ENCODE measurements at regions not wholly inside any gene's neighbourhood (a gene's known extent, or its start where the extent isn't known, plus 50 kb on each side); places are given as distances from the start of the nearest gene placed in this dataset.

GRCh38 chr2:7115364-7115763, 198.2 kb downstream of the RNF144A start:
- DNase-seq = no peak
- Histone ChIP-seq H3K9me3 (ENCODE audit: low read depth) (no peaks in the 10 kb centered on the region), H3F3A (ENCODE audit: insufficient read depth) (no peaks in the 10 kb centered on the region), H3K4me3 (no peak overlapping the region), H3K79me2 (ENCODE audit: insufficient read depth) (no peaks in the 10 kb centered on the region), H3K36me3 (ENCODE audit: low read depth) (no peaks in the 10 kb centered on the region), H3K4me2 (ENCODE audit: unreplicated experiment) (no peak overlapping the region), H2AFZ (no peak overlapping the region), H3K9me2 (ENCODE audit: insufficient read depth) (no peaks in the 10 kb centered on the region), H3K4me1 (ENCODE audit: insufficient read depth) (no peaks in the 10 kb centered on the region), H3K9ac (no peak overlapping the region), H3K27ac (no peak overlapping the region), H4K20me1 (ENCODE audit: insufficient read depth) (no peaks in the 10 kb centered on the region), H3K27me3 (replicated peaks; ENCODE audit: insufficient read depth) (no peaks in the 10 kb centered on the region)
- WGBS, 2 experiments (ENCODE audit: low coverage in 1 of 2, low lambda C conversion rate in 2 of 2, missing lambda C conversion rate in 2 of 2) = 48 to 63% methylated on average over 2 of the region's 2 CpGs
- in situ Hi-C loops (cut with MboI) = loop anchor here (25.0 kb wide), 1 partner anchor 1572 kb away; the partner anchor contains the start of gene ID2
- TF ChIP-seq EZH2phosphoT487 (IDR thresholded peaks at IDR 0.05; ENCODE audit: insufficient read depth, low read depth) = no peak
- no peak for TF ChIP-seq EZH2 (IDR thresholded peaks at IDR 0.05; ENCODE audit: insufficient read depth, poor library complexity, severe bottlenecking)

- H4K20me1 ChIP-seq (ENCODE audit: insufficient read depth) = no peaks in the 10 kb centered on the region
- no peaks in the 10 kb centered on the region for H3F3A ChIP-seq (ENCODE audit: insufficient read depth)
- no peaks in the 10 kb centered on the region for H3K79me2 ChIP-seq (ENCODE audit: insufficient read depth)
- H3K36me3 ChIP-seq (ENCODE audit: low read depth) = no peaks in the 10 kb centered on the region
- H3K9ac ChIP-seq = no peak overlapping the region
- H3K9me3 ChIP-seq (ENCODE audit: low read depth) = no peaks in the 10 kb centered on the region
- no peak overlapping the region for H3K4me3 ChIP-seq
- in situ Hi-C loops (cut with MboI) = loop anchor here (25.0 kb wide), 1 partner anchor 1571 kb away; the partner anchor contains the start of gene ID2
- no peak overlapping the region for H3K27ac ChIP-seq
- no peak overlapping the region for H2AFZ ChIP-seq
- no peak overlapping the region for H3K4me2 ChIP-seq (ENCODE audit: unreplicated experiment)
- H3K4me1 ChIP-seq (ENCODE audit: insufficient read depth) = no peaks in the 10 kb centered on the region
- 64 to 75% methylated on average over 4 of the region's 4 CpGs for WGBS, 2 experiments (ENCODE audit: low coverage in 1 of 2, low lambda C conversion rate in 2 of 2, missing lambda C conversion rate in 2 of 2)
- H3K27me3 ChIP-seq (replicated peaks; ENCODE audit: insufficient read depth) = no peaks in the 10 kb centered on the region
- TF ChIP-seq EZH2phosphoT487 (IDR thresholded peaks at IDR 0.05; ENCODE audit: insufficient read depth, low read depth) = no peak
- TF ChIP-seq EZH2 (IDR thresholded peaks at IDR 0.05; ENCODE audit: insufficient read depth, poor library complexity, severe bottlenecking) = no peak
- DNase-seq = no peak
- no peaks in the 10 kb centered on the region for H3K9me2 ChIP-seq (ENCODE audit: insufficient read depth)
These were observed 198.7 kb downstream of the RNF144A start for GRCh38 chr2:7115906-7116305.

GRCh38 chr2:7116511-7116910, 199.3 kb downstream of the RNF144A start:
- Histone ChIP-seq H3K9me3 (ENCODE audit: low read depth) (no peaks in the 10 kb centered on the region), H3K36me3 (ENCODE audit: low read depth) (no peaks in the 10 kb centered on the region), H3K9me2 (ENCODE audit: insufficient read depth) (no peaks in the 10 kb centered on the region), H3K4me2 (ENCODE audit: unreplicated experiment) (no peak overlapping the region), H3K4me3 (no peak overlapping the region), H4K20me1 (ENCODE audit: insufficient read depth) (no peaks in the 10 kb centered on the region), H2AFZ (no peak overlapping the region), H3F3A (ENCODE audit: insufficient read depth) (no peaks in the 10 kb centered on the region), H3K27me3 (replicated peaks; ENCODE audit: insufficient read depth) (no peaks in the 10 kb centered on the region), H3K27ac (no peak overlapping the region), H3K79me2 (ENCODE audit: insufficient read depth) (no peaks in the 10 kb centered on the region), H3K9ac (no peak overlapping the region), H3K4me1 (ENCODE audit: insufficient read depth) (no peaks in the 10 kb centered on the region)
- no peak for DNase-seq
- no peak for TF ChIP-seq EZH2 (IDR thresholded peaks at IDR 0.05; ENCODE audit: insufficient read depth, poor library complexity, severe bottlenecking)
- no peak for TF ChIP-seq EZH2phosphoT487 (IDR thresholded peaks at IDR 0.05; ENCODE audit: insufficient read depth, low read depth)
- in situ Hi-C loops (cut with MboI) = loop anchor here (25.0 kb wide), 1 partner anchor 1571 kb away; the partner anchor contains the start of gene ID2
- whole genome bisulfite sequencing, 2 experiments (ENCODE audit: low coverage in 1 of 2, low lambda C conversion rate in 2 of 2, missing lambda C conversion rate in 2 of 2) = 73 to 89% methylated on average over 2 of the region's 2 CpGs

GRCh38 chr2:7117076-7117475, 199.9 kb downstream of the RNF144A start:
- Histone ChIP-seq H3K27me3 (replicated peaks; ENCODE audit: insufficient read depth) (no peaks in the 10 kb centered on the region), H3K4me3 (no peak overlapping the region), H3F3A (ENCODE audit: insufficient read depth) (no peaks in the 10 kb centered on the region), H3K9ac (no peak overlapping the region), H3K27ac (no peak overlapping the region), H2AFZ (no peak overlapping the region), H4K20me1 (ENCODE audit: insufficient read depth) (no peaks in the 10 kb centered on the region), H3K9me2 (ENCODE audit: insufficient read depth) (no peaks in the 10 kb centered on the region), H3K4me1 (ENCODE audit: insufficient read depth) (no peaks in the 10 kb centered on the region), H3K36me3 (ENCODE audit: low read depth) (no peaks in the 10 kb centered on the region), H3K79me2 (ENCODE audit: insufficient read depth) (no peaks in the 10 kb centered on the region), H3K9me3 (ENCODE audit: low read depth) (no peaks in the 10 kb centered on the region), H3K4me2 (ENCODE audit: unreplicated experiment) (no peak overlapping the region)
- TF ChIP-seq EZH2 (IDR thresholded peaks at IDR 0.05; ENCODE audit: insufficient read depth, poor library complexity, severe bottlenecking) = no peak
- no peak for TF ChIP-seq EZH2phosphoT487 (IDR thresholded peaks at IDR 0.05; ENCODE audit: insufficient read depth, low read depth)
- in situ Hi-C loops (cut with MboI) = loop anchor here (25.0 kb wide), 1 partner anchor 1570 kb away; the partner anchor contains the start of gene ID2
- no peak for DNase-seq
- 83 to 91% methylated on average over 8 of the region's 8 CpGs for WGBS, 2 experiments (ENCODE audit: low coverage in 1 of 2, low lambda C conversion rate in 2 of 2, missing lambda C conversion rate in 2 of 2)

Measured in GM23248 (cell line).